ENCODE measurements at regions not wholly inside any gene's neighbourhood (a gene's known extent, or its start where the extent isn't known, plus 50 kb on each side); places are given as distances from the start of the nearest gene placed in this dataset.

DNA sequence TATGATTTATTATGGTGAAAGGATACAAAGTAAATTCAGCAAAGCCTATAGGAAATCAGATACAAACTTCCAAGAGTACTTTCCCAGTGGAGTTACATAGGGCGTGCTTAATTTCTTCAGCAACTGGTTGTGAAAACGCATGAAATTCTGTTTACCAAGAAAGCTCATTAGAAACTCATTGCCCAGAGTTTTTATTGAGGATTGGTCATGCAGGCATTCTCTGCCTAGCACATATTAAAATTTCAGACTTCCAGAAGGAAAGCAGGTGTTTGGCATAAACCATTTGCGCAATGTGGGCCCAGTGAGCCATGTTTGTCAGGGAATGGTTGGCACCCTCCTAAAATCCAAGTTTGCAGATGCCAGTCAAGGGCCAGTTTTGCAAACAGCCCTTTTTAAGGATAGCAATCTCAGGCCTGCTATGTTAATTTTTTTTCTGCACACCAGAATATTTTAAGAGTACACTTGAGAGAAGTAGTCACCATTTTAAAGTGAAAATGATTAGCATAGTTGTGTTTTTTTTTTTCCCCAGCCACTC lies 311.1 kb upstream of the CHD1 start:
- H3K9me3 ChIP-seq: no peaks in the 10 kb centered on the region
- TF ChIP-seq POLR2AphosphoS5 (IDR thresholded peaks at IDR 0.05) (no peak), POLR2A (IDR thresholded peaks at IDR 0.05) (no peak), CTCF (IDR thresholded peaks at IDR 0.05) (no peak), EP300 (IDR thresholded peaks at IDR 0.05) (no peak)
- H3K4me1 ChIP-seq: no peaks in the 10 kb centered on the region
- WGBS, 2 donors (ENCODE audit: low coverage in 1 of 2): 80 to 100% methylated on average over 3 of the region's 3 CpGs
- no peak for ATAC-seq
- no peak overlapping the region for H3K27ac ChIP-seq
- H3K36me3 ChIP-seq: no peaks in the 10 kb centered on the region
- H3K27me3 ChIP-seq: no peaks in the 10 kb centered on the region
- H3K4me3 ChIP-seq: no peak overlapping the region

DNA sequence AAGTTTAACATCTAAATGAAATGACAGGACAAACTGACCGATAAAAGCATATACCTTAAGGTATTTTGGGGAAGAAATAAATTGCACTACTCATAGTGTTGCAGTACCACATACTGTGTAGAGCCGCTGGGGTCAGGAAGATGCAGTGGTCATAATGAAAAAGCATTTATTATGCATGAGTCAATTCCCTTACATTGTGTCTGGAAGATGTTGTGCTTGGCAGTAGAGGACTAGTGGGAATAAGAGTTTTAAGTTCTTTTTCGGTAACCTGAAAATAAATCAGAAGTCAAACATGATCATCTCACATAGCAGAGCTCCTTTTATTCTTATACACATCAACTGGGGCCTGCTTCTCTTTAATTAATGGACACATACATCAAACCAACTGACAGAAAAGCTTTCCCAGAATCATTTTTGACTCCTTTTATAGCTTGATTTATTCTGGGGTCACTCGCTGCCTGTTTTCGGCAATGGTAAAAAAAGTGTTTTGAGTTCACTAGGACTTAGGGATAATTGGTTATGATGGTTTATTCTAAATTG lies 262.5 kb upstream of the CHD1 start:
- H3K9me3 ChIP-seq: no peaks in the 10 kb centered on the region
- no peaks in the 10 kb centered on the region for H3K36me3 ChIP-seq
- ATAC-seq: no peak
- H3K27ac ChIP-seq: no peak overlapping the region
- H3K4me1 ChIP-seq: no peaks in the 10 kb centered on the region
- no peak for TF ChIP-seq POLR2A (IDR thresholded peaks at IDR 0.05)
- TF ChIP-seq POLR2AphosphoS5 (IDR thresholded peaks at IDR 0.05): no peak
- TF ChIP-seq EP300 (IDR thresholded peaks at IDR 0.05): no peak
- no peak for TF ChIP-seq CTCF (IDR thresholded peaks at IDR 0.05)
- WGBS, 2 donors (ENCODE audit: low coverage in 1 of 2): 58 to 64% methylated on average over 5 of the region's 5 CpGs
- no peak overlapping the region for H3K4me3 ChIP-seq
- H3K27me3 ChIP-seq: no peaks in the 10 kb centered on the region

DNA sequence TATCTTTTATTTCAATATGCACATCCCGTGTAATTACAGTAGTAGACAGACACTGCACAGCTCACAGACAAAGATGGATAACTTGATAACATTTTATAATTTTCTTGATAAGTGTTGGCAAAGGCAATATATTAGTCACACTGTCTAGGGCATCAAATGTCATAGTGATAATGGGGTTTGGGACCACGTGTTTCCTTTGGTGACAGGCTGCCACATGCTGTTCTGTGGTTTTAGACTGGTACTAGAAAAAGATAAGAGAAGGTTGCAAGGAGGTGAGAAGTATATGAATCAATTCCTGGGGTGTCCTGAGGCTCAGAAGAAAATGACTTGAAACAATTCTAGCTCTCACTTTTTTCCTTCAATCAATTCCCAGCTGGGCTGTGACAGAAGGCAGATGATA lies 258.8 kb upstream of the CHD1 start:
- no peaks in the 10 kb centered on the region for H3K27me3 ChIP-seq
- H3K9me3 ChIP-seq: no peaks in the 10 kb centered on the region
- TF ChIP-seq CTCF (IDR thresholded peaks at IDR 0.05) (no peak), POLR2A (IDR thresholded peaks at IDR 0.05) (no peak), EP300 (IDR thresholded peaks at IDR 0.05) (no peak)
- no peaks in the 10 kb centered on the region for H3K4me1 ChIP-seq
- H3K4me3 ChIP-seq: no peak overlapping the region
- no peak overlapping the region for H3K27ac ChIP-seq
- ATAC-seq: no peak
- WGBS, 2 donors (ENCODE audit: low coverage in 1 of 2): 47 to 62% methylated on average over 2 of the region's 2 CpGs
- no peaks in the 10 kb centered on the region for H3K36me3 ChIP-seq

DNA sequence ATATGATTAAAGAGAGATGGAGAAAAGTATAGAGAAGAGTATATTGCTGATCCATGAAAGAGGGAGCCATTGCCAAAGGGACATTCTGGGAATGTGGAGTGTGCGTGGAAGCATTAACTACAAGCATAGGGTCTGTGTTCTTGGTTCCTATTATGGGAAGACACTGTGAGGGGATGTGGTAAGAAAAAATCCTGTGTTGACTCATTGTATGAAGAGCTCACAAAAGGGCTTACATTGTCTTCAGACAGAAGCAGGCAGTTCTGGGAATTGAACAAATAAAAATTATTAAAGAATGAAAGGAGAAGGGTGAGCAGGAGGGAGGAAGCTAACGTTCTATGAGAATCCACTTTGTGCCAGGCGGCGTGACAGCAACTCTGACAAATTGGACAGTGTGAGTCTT lies 250.4 kb upstream of the CHD1 start:
- H3K27ac ChIP-seq: no peak overlapping the region
- no peak for ATAC-seq
- WGBS, 2 donors (ENCODE audit: low coverage in 1 of 2): 71 to 77% methylated on average over 4 of the region's 4 CpGs

More for the DNA sequence above, 250.4 kb upstream of the CHD1 start:
- Histone ChIP-seq H3K36me3 (no peaks in the 10 kb centered on the region), H3K9me3 (no peaks in the 10 kb centered on the region), H3K4me3 (no peak overlapping the region), H3K4me1 (no peaks in the 10 kb centered on the region), H3K27me3 (no peaks in the 10 kb centered on the region)
- TF ChIP-seq EP300 (IDR thresholded peaks at IDR 0.05) (no peak), CTCF (IDR thresholded peaks at IDR 0.05) (no peak), POLR2AphosphoS5 (IDR thresholded peaks at IDR 0.05) (no peak), POLR2A (IDR thresholded peaks at IDR 0.05) (no peak)
